ENCODE measurements at regions not wholly inside any gene's neighbourhood (a gene's known extent, or its start where the extent isn't known, plus 50 kb on each side); places are given as distances from the start of the nearest gene placed in this dataset.

DNA sequence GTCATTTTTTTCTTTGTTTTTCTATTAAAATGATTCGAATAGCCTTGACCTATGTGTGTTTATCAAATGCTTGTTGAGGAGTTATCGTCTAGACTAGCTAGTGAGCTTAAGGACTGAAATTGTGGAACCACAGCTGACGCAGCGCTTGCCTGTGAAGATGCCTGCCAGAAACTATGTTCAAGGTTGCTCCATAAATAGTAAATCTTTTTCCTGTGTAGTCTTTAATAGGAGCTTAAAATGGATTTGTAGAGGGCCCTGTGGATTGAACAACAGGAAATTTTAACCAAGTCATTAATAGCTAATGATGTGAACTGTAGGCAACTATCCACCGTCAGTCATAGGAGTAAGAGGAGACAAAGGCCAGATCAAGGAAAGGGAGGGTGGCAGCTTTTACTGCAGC, 145.1 kb downstream of the GNAI1 start:
- TF ChIP-seq POLR2A (IDR thresholded peaks at IDR 0.05; ENCODE audit: low read length) (no peak), GATA1 (IDR thresholded peaks at IDR 0.05; ENCODE audit: low read depth, low read length) (no peak)

Data from erythroblast (primary cell).